Activated CD8-positive, alpha-beta T cell treated with anti-CD3 and anti-CD28 coated beads, Interleukin-2, amount 10 ng/mL, durations not matched to agents 7 days and 5 days (primary cell): ENCODE measurements at regions not wholly inside any gene's neighbourhood (a gene's known extent, or its start where the extent isn't known, plus 50 kb on each side); places are given as distances from the start of the nearest gene placed in this dataset.
"Not testable (repeated sequence)": the region's sequence is repeated elsewhere in the genome, so short reads cannot be mapped to it uniquely, and the experiment has no call there.

Experiments
- ATAC-seq: fragments of 150-1000 bp; cut with Tn5 transposase; one replicate; pipeline ENCODE4 v1.10.0; 2021; ENCODE audit warnings: moderate library complexity
- CTCF ChIA-PET: fragments of 350-600 bp; sonication (Branson Sonifier 250); formaldehyde crosslinking; loops from one replicate; lab custom pipeline; 2021; ENCODE audit warnings: antibody characterized with exemption; lab: Charles Lee
- POLR2A ChIA-PET: fragments of 350-600 bp; sonication (Branson Sonifier 250); formaldehyde crosslinking; loops from one replicate; lab custom pipeline; 2021; ENCODE audit warnings: antibody characterized with exemption; lab: Charles Lee
- DNase-seq: peaks from one replicate; pipeline ENCODE4 v3.0.0-alpha.2; 2020
- H3K27ac Mint-ChIP-seq: one replicate; pipeline ENCODE4 v1.8.0; 2021; ENCODE audit warnings: mild to moderate bottlenecking, mixed read lengths
- H3K27me3 Mint-ChIP-seq: one replicate; pipeline ENCODE4 v1.8.0; 2021; ENCODE audit warnings: low read depth, mixed read lengths
- H3K36me3 Mint-ChIP-seq: one replicate; pipeline ENCODE4 v1.8.0; 2021; ENCODE audit warnings: low read depth, mixed read lengths
- H3K4me1 Mint-ChIP-seq: one replicate; pipeline ENCODE4 v1.8.0; 2021; ENCODE audit warnings: low read depth, mixed read lengths
- H3K4me3 Mint-ChIP-seq: one replicate; pipeline ENCODE4 v1.8.0; 2021; ENCODE audit warnings: mild to moderate bottlenecking, mixed read lengths
- H3K9me3 Mint-ChIP-seq: one replicate; pipeline ENCODE4 v1.8.0; 2022; ENCODE audit warnings: mixed read lengths; ENCODE audit not compliant: insufficient read depth

DNA sequence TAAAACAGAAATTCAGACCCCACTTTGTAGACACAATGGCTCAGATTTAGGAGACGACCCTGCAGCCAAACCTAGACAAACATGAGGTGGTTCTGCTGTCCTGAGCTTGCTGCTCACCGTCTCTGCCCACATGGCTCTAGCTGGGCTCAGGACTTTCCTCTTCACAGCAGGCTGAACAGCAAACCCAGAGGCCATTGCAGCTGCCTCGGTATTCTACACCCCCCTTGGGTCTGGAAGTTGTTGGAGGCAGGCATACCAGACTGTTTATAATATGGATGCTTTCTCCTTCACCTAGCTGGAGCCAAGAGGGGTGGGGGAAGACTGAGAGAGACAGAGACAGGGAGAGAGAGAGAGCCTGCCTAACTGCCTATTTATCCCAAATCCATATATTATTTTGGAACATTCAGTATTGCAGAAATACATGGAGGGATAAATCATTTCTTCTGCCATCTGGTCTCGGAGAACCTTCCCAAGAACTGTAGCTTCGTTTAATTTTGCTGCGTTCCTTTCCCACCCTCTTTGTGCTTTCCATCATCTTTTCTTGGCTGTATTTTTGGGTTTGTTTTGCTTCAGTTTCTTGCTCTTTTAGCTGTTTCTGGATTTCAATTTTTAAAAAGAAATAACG lies 628.2 kb upstream of the RBFOX1 start:
- no peaks in the 10 kb centered on the region for H3K4me1 Mint-ChIP-seq
- H3K27me3 Mint-ChIP-seq = no peaks in the 10 kb centered on the region
- H3K36me3 Mint-ChIP-seq = no peaks in the 10 kb centered on the region
- POLR2A ChIA-PET = no interaction called here
- DNase-seq (no peak), ATAC-seq (no peak)
- no peak overlapping the region for H3K4me3 Mint-ChIP-seq
- H3K27ac Mint-ChIP-seq = no peak overlapping the region
- peaks cover 14% of the 10 kb centered on the region for H3K9me3 Mint-ChIP-seq
- CTCF ChIA-PET = no interaction called here

DNA sequence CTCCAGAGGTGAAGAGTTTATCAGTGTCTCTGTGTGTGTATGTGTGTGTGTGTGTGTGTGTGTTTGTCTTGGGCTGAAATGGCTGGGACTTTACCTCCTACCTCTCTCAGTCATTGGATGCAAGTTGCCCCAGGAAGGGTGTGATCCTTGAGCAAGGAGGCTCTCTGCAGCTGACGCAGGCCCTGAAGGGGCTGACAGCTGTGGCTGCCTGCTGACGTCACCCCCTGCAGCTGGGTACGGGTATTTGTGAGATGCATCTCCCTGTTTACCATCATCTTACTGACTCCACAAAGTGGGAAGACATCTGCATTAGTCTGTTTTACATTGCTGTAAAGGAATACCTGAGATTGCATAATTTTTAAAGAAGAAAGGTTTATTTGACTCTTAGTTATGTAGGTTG lies 631.5 kb upstream of the RBFOX1 start:
- ChIA-PET POLR2A (no interaction called here), CTCF (no interaction called here)
- no peak for DNase-seq
- Mint-ChIP-seq H3K4me3 (no peak overlapping the region), H3K36me3 (no peaks in the 10 kb centered on the region), H3K27me3 (no peaks in the 10 kb centered on the region), H3K4me1 (no peaks in the 10 kb centered on the region), H3K9me3 (peaks cover 7% of the 10 kb centered on the region), H3K27ac (no peak overlapping the region)
- ATAC-seq = no peak

DNA sequence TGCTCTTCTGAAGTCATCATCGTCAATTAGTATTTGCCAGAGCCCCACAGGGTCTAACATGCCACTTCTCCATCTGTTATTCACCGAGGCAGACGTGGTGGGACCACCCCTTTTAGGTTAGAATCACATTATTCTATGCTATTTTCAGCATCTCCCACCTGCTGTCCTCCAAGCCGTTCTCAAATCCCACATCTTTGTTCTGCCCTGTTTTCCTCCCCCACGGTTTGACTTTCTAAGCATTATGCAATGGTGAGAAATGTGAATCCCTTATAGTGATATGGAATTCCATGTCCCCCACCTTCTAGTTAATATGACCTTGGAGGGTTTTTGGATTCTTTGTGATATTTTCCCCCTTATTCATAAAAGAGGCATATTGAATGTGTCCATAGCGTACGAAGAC lies 634.1 kb upstream of the RBFOX1 start:
- H3K4me3 Mint-ChIP-seq = no peak overlapping the region
- ATAC-seq = no peak
- POLR2A ChIA-PET = no interaction called here
- no peak overlapping the region for H3K27ac Mint-ChIP-seq
- no peaks in the 10 kb centered on the region for H3K36me3 Mint-ChIP-seq
- CTCF ChIA-PET = no interaction called here
- DNase-seq = no peak
- no peaks in the 10 kb centered on the region for H3K27me3 Mint-ChIP-seq
- H3K4me1 Mint-ChIP-seq = no peaks in the 10 kb centered on the region
- peaks cover 7% of the 10 kb centered on the region for H3K9me3 Mint-ChIP-seq

DNA sequence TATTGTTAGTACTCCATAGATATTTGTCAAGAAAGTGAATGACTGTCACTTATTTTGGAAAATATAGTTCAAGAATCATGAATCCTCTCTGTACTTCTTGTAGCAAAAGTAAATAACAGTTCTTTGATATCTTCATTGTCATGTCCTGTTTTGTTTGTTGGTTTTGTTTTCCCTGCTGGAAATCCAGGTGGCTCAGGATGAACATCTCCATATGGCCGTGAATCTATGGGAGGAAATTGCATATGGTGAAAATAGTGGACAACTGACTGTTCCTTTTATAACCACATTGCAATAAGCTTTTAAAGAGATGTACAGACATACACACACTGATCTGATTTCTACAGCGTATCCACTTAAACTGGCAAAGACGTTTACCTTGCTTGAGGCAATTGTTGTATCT lies 637.0 kb upstream of the RBFOX1 start:
- Mint-ChIP-seq H3K9me3 (peaks cover 4% of the 10 kb centered on the region), H3K27me3 (no peaks in the 10 kb centered on the region), H3K27ac (no peak overlapping the region), H3K4me1 (no peaks in the 10 kb centered on the region), H3K4me3 (no peak overlapping the region), H3K36me3 (no peaks in the 10 kb centered on the region)
- CTCF ChIA-PET = no interaction called here
- ATAC-seq (no peak), DNase-seq (no peak)
- POLR2A ChIA-PET = no interaction called here

DNA sequence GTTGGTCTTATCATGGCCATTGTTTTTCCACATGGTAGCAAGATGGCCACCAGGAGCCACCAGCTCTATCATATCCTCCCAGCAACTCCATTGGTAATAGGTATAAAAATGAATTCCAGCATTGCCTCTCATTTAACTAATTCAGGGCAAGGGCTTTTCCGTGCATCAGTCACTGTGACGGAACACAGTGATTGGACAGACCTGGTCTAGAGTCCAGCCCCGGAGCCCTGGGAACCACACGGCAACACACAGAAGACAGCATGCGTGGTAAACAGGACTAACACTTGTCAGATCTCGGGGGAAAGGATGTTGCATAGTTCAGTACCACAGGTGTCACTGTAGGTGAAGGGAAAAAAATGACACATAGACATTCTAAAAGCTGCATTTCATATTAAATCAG lies 638.0 kb upstream of the RBFOX1 start:
- peaks cover 4% of the 10 kb centered on the region for H3K9me3 Mint-ChIP-seq
- DNase-seq (no peak), ATAC-seq (no peak)
- ChIA-PET POLR2A (no interaction called here), CTCF (no interaction called here)
- no peak overlapping the region for H3K4me3 Mint-ChIP-seq
- H3K27ac Mint-ChIP-seq = no peak overlapping the region
- H3K36me3 Mint-ChIP-seq = no peaks in the 10 kb centered on the region
- H3K4me1 Mint-ChIP-seq = no peaks in the 10 kb centered on the region
- H3K27me3 Mint-ChIP-seq = no peaks in the 10 kb centered on the region

DNA sequence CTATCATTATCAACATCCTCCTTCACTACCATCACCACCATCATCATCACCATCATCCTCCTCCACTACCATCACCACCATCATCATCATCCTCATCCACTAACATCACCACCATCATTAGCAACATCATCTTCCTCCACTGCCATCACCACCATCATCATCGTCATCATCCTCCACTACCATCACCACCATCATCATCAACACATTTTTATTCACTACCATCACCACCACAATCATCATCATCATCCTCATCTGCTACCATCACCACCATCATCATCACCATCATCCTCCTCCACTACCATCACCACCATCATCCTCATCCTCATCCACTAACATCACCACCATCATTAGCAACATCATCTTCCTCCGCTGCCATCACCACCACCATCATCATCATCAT lies 639.2 kb upstream of the RBFOX1 start:
- CTCF ChIA-PET, H3K27ac Mint-ChIP-seq, H3K36me3 Mint-ChIP-seq, H3K4me1 Mint-ChIP-seq, POLR2A ChIA-PET, H3K9me3 Mint-ChIP-seq, ATAC-seq, H3K27me3 Mint-ChIP-seq, H3K4me3 Mint-ChIP-seq, DNase-seq: not testable (repeated sequence)

DNA sequence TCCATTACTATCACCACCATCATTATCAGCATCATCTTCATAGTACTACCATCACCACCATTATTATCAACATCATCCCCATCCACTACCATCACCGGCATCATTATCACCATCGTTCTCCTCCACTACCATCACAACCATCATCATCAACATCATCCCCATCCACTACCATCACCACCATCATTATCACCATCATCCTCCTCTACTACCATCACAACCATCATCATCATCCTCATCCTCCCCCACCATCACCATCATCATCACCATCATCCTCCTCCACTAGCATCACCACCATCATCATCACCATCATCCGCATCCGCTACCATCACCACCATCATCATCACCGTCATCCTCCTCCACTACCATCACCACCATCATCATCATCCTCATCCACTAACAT lies 639.8 kb upstream of the RBFOX1 start:
- no peaks in the 10 kb centered on the region for H3K27me3 Mint-ChIP-seq
- no peaks in the 10 kb centered on the region for H3K4me1 Mint-ChIP-seq
- H3K4me3 Mint-ChIP-seq = no peak overlapping the region
- CTCF ChIA-PET = no interaction called here
- peaks cover 8% of the 10 kb centered on the region for H3K9me3 Mint-ChIP-seq
- H3K36me3 Mint-ChIP-seq = no peaks in the 10 kb centered on the region
- H3K27ac Mint-ChIP-seq = no peak overlapping the region
- ATAC-seq (no peak), DNase-seq (no peak)
- POLR2A ChIA-PET = no interaction called here

DNA sequence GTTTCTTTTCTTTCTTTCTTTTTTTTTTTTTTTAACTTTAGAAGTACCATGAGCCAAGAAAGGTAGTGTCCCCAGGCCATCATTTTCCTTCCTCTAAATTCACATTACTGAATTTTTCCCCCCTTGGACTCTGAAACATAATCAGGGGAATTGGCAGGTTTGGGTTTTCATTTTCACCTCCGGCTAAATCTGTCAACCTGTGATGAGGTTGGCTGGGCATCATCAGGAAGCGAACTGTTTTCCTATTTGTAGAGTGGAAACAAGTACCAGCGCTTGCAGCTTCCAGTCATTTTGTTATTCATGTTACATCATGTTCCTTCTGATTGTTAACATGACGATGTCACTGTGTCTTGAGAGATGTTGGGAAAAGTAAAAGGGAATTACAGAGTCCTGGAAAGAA lies 641.9 kb upstream of the RBFOX1 start:
- H3K4me1 Mint-ChIP-seq = no peaks in the 10 kb centered on the region
- H3K36me3 Mint-ChIP-seq = no peaks in the 10 kb centered on the region
- ChIA-PET POLR2A (no interaction called here), CTCF (no interaction called here)
- ATAC-seq (no peak), DNase-seq (no peak)
- no peaks in the 10 kb centered on the region for H3K27me3 Mint-ChIP-seq
- H3K9me3 Mint-ChIP-seq = peaks cover 8% of the 10 kb centered on the region
- H3K4me3 Mint-ChIP-seq = no peak overlapping the region
- H3K27ac Mint-ChIP-seq = no peak overlapping the region

DNA sequence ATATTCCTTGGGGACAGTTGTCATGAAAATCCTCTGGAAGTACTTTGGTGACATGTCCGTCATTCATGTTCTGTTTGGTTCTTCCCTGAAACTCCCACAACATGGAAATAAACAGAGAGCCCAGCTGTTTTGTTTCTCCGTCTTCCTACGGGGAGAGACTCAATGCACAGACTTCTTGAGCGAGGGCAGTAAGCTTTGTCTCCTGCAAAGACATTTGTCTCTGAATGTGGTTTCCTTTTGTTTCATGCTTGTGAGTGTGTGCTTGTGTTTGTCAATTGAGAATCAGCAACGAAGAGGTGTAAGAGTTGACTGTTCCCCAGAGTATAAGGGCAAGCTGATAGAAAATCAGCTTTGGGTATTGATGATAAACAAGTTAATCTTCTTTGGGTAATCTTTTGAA lies 643.0 kb upstream of the RBFOX1 start:
- no peak overlapping the region for H3K27ac Mint-ChIP-seq
- CTCF ChIA-PET = no interaction called here

DNA sequence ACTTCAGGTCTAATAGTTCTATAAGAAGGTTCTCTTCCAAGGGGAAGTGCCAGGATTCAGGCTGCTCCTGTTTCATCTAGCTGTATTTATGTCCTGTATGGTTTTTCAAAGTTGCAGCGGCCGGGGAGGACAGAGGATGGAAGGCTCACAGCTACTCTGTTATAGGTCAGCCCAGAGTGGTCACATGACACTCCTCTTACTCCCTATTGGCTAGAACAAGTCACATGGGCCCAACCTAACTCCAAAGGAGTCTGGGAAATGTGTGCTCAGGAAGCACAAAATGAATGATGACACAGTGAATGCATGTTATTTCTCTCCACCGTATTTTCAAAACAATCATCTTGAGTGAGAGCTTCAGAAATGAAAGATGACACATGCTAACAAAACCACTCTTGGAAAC lies 645.1 kb upstream of the RBFOX1 start:
- CTCF ChIA-PET = no interaction called here
- Mint-ChIP-seq H3K4me3 (no peak overlapping the region), H3K36me3 (no peaks in the 10 kb centered on the region), H3K4me1 (no peaks in the 10 kb centered on the region), H3K27ac (no peak overlapping the region), H3K27me3 (no peaks in the 10 kb centered on the region), H3K9me3 (peaks cover 8% of the 10 kb centered on the region)
- DNase-seq (no peak), ATAC-seq (no peak)
- POLR2A ChIA-PET = interaction anchor here (0.6 kb wide), 1 partner anchor 1204 kb away, joined by 4 read pairs; no protein-coding TSS in a partner anchor

More for the DNA sequence above, 643.0 kb upstream of the RBFOX1 start:
- ATAC-seq (no peak), DNase-seq (no peak)
- Mint-ChIP-seq H3K9me3 (peaks cover 8% of the 10 kb centered on the region), H3K4me1 (no peaks in the 10 kb centered on the region), H3K36me3 (no peaks in the 10 kb centered on the region), H3K27me3 (no peaks in the 10 kb centered on the region), H3K4me3 (no peak overlapping the region)
- POLR2A ChIA-PET = no interaction called here

DNA sequence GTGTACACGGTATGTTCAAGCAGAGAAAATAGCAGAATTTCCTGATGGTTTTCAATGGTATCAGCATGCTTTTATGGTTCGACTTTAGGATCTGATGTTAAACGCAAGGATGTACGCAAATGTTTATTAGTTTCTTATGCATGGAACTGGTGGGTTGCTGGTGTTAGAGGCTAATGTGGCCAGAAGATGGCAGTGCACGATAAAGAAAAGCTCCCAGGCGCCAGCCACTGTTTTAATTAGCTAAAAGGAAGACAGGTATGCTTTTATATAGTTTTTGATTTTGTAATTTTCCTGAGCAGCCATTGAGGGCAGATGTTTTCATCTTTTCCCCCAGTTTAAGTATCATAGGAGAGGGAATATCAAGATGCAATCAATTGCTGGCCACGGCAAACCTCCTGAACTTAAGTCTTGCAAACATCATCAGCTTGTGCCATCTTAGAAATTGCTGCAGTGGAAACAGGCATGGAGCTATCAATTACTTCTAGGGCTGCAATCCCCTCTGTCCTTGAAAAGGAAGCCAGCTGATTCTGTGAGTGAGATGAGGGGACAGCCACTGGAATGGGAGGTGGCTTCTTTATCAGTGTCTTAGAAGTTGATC lies 648.5 kb upstream of the RBFOX1 start:
- ChIA-PET CTCF (interaction anchor here (1.3 kb wide), 1 partner anchor 1488 kb away, joined by 3 read pairs; no protein-coding TSS in a partner anchor), POLR2A (no interaction called here)
- peaks cover 3% of the 10 kb centered on the region for H3K4me1 Mint-ChIP-seq
- no peaks in the 10 kb centered on the region for H3K27me3 Mint-ChIP-seq
- no peak overlapping the region for H3K27ac Mint-ChIP-seq
- H3K4me3 Mint-ChIP-seq = no peak overlapping the region
- DNase-seq (peak; percentile 20), ATAC-seq (no peak)
- H3K36me3 Mint-ChIP-seq = no peaks in the 10 kb centered on the region
- peaks cover 8% of the 10 kb centered on the region for H3K9me3 Mint-ChIP-seq

DNA sequence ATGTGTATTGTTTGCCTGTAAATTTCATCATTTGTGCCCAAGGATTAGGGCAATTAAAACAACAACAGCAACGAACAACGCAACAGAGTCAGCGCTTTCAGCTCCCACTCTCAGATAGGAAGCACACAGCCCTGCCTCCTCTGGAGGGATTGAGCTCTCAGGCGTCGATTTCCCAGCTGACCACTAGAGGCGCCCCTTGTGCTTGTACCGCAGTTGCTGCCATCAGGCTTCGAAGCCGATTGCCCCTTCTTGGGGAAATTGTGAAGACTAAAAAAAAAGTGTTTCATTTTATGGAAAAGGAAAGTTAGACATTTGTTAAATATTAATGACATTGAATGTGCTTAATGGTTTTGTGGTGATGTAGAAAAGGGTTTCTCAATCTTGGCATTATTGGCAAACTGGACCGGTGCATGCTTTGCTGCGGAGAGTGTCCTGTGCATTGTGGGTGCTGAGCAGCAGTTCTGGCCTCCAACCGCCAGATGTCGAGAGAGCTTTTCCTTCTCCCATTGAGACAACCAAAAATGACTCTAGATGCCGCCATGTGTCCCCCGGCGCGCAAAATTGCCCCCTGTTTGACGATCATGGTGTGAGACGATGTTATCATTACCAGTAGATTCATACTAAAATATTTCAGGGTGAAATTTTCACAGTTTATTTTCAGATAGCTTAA lies 650.4 kb upstream of the RBFOX1 start:
- Mint-ChIP-seq H3K27ac (no peak overlapping the region), H3K27me3 (no peaks in the 10 kb centered on the region), H3K4me3 (no peak overlapping the region), H3K4me1 (peaks cover 3% of the 10 kb centered on the region), H3K36me3 (no peaks in the 10 kb centered on the region), H3K9me3 (no peaks in the 10 kb centered on the region)
- ATAC-seq (no peak), DNase-seq (peak; percentile 23)
- ChIA-PET CTCF (interaction anchor here (0.9 kb wide), 2 partner anchors 14 to 17 kb away, joined by 3 to 4 read pairs; no protein-coding TSS in a partner anchor), POLR2A (no interaction called here)
